Common myeloid progenitor, CD34-positive (primary cell): ENCODE measurements at regions not wholly inside any gene's neighbourhood (a gene's known extent, or its start where the extent isn't known, plus 50 kb on each side); places are given as distances from the start of the nearest gene placed in this dataset.
"Not testable (repeated sequence)": the region's sequence is repeated elsewhere in the genome, so short reads cannot be mapped to it uniquely, and the experiment has no call there.

Experiments used
- CTCF ChIA-PET: fragments of 350-600 bp; sonication (Branson Sonifier 250); formaldehyde crosslinking; loops from one replicate; lab custom pipeline; 2021; ENCODE audit warnings: antibody characterized with exemption; lab: Charles Lee
- POLR2A ChIA-PET: fragments of 350-600 bp; sonication (Branson Sonifier 250); formaldehyde crosslinking; loops from one replicate; lab custom pipeline; 2021; ENCODE audit warnings: antibody characterized with exemption; lab: Charles Lee
- DNase-seq, 3 donors: peaks; one replicate each; pipeline versions ENCODE4 v3.0.0 to v3.0.0-alpha.2; 2013
- H3K27ac ChIP-seq, 2 experiments: 1 replicate in 1 of 2; 2 replicates in 1 of 2; pipeline ENCODE4 v1.7.0; 2013; ENCODE audit warnings: inconsistent platforms in 2 of 2, low read length in 2 of 2, mild to moderate bottlenecking in 2 of 2, low read depth in 1 of 2, moderate library complexity in 1 of 2; ENCODE audit not compliant: severe bottlenecking in 2 of 2, insufficient read depth in 1 of 2, poor library complexity in 1 of 2
- H3K27me3 ChIP-seq, 5 experiments: replicated peaks in 2 of 5; 1 replicate in 3 of 5; 2 replicates in 2 of 5; pipeline versions ENCODE4 v1.6.1 to v1.7.0; 2013; ENCODE audit warnings: low read length in 4 of 5, mild to moderate bottlenecking in 2 of 5, moderate library complexity in 2 of 5, inconsistent platforms in 1 of 5; ENCODE audit not compliant: insufficient read depth in 5 of 5, control insufficient read depth in 4 of 5
- H3K36me3 ChIP-seq, 4 experiments: 1 replicate in 2 of 4; 2 replicates in 2 of 4; pipeline versions ENCODE4 v1.6.1 to v1.7.0; 2013; ENCODE audit warnings: low read length in 3 of 4, control low read depth in 1 of 4, mild to moderate bottlenecking in 1 of 4; ENCODE audit not compliant: control insufficient read depth in 4 of 4, insufficient read depth in 4 of 4
- H3K4me1 ChIP-seq, 4 experiments: 1 replicate in 3 of 4; 2 replicates in 1 of 4; pipeline versions ENCODE4 v1.6.1 to v1.7.1; 2013; ENCODE audit warnings: low read length in 3 of 4, mild to moderate bottlenecking in 3 of 4, control low read depth in 1 of 4, inconsistent platforms in 1 of 4, moderate library complexity in 1 of 4; ENCODE audit not compliant: control insufficient read depth in 4 of 4, insufficient read depth in 4 of 4; ENCODE audit errors: control extremely low read depth in 1 of 4
- H3K4me3 ChIP-seq, 7 experiments: 1 replicate in 4 of 7; 2 replicates in 3 of 7; pipeline versions ENCODE4 v1.5.1 to v1.7.0; 2013; ENCODE audit warnings: mild to moderate bottlenecking in 7 of 7, low read length in 6 of 7, moderate library complexity in 6 of 7, inconsistent platforms in 2 of 7, low read depth in 2 of 7, control low read depth in 1 of 7; ENCODE audit not compliant: insufficient read depth in 4 of 7, control insufficient read depth in 1 of 7; ENCODE audit errors: extremely low read depth in 1 of 7
- H3K9me3 ChIP-seq, 5 experiments: 1 replicate in 4 of 5; 2 replicates in 1 of 5; pipeline versions ENCODE4 v1.6.1 to v1.7.1; 2013; ENCODE audit warnings: low read length in 4 of 5, mild to moderate bottlenecking in 2 of 5, inconsistent platforms in 1 of 5, low read depth in 1 of 5, moderate library complexity in 1 of 5; ENCODE audit not compliant: control insufficient read depth in 4 of 5, insufficient read depth in 2 of 5; ENCODE audit errors: control extremely low read depth in 1 of 5
- WGBS: methylation state at CpG from one replicate; pipeline ENCODE4 v1.1.5; 2013; ENCODE audit not compliant: insufficient coverage; 5-methylcytosine and 5-hydroxymethylcytosine counted together

GRCh38 chrY:3319988-3320387 is 258.9 kb upstream of the TGIF2LY start:
- POLR2A ChIA-PET, CTCF ChIA-PET, H3K4me3 ChIP-seq, H3K9me3 ChIP-seq, H3K27me3 ChIP-seq, H3K36me3 ChIP-seq, H3K27ac ChIP-seq, DNase-seq, H3K4me1 ChIP-seq: not testable (repeated sequence)

GRCh38 chrY:3367535-3367934 is 211.3 kb upstream of the TGIF2LY start:
- POLR2A ChIA-PET, H3K27ac ChIP-seq, H3K9me3 ChIP-seq, H3K27me3 ChIP-seq, H3K4me1 ChIP-seq, DNase-seq, H3K4me3 ChIP-seq, H3K36me3 ChIP-seq, CTCF ChIA-PET: not testable (repeated sequence)

- H3K4me1 ChIP-seq, POLR2A ChIA-PET, H3K4me3 ChIP-seq, H3K27ac ChIP-seq, H3K36me3 ChIP-seq, CTCF ChIA-PET, H3K9me3 ChIP-seq, DNase-seq, H3K27me3 ChIP-seq: not testable (repeated sequence)
- no CpG with 5 or more reads among the region's 1 CpG for WGBS
These were observed 210.4 kb upstream of the TGIF2LY start for GRCh38 chrY:3368459-3368858.

- H3K4me3 ChIP-seq, DNase-seq, H3K36me3 ChIP-seq, H3K9me3 ChIP-seq, H3K4me1 ChIP-seq, CTCF ChIA-PET, POLR2A ChIA-PET, H3K27ac ChIP-seq, H3K27me3 ChIP-seq: not testable (repeated sequence)
- WGBS = no CpG with 5 or more reads among the region's 5 CpGs
These were observed 187.4 kb upstream of the TGIF2LY start for GRCh38 chrY:3391508-3391907.

GRCh38 chrY:3404241-3404640 is 174.6 kb upstream of the TGIF2LY start:
- POLR2A ChIA-PET, H3K4me1 ChIP-seq, H3K27me3 ChIP-seq, DNase-seq, H3K9me3 ChIP-seq, CTCF ChIA-PET, H3K27ac ChIP-seq, H3K36me3 ChIP-seq, H3K4me3 ChIP-seq: not testable (repeated sequence)
- WGBS = no CpG with 5 or more reads among the region's 3 CpGs

- H3K27me3 ChIP-seq, H3K4me3 ChIP-seq, H3K9me3 ChIP-seq, H3K4me1 ChIP-seq, CTCF ChIA-PET, POLR2A ChIA-PET, H3K27ac ChIP-seq, H3K36me3 ChIP-seq: not testable (repeated sequence)
- WGBS = no CpG with 5 or more reads among the region's 2 CpGs
- peak in 1 of 3 donors; percentile 1 for DNase-seq
These were observed 173.3 kb upstream of the TGIF2LY start for GRCh38 chrY:3405585-3405984.

GRCh38 chrY:3406896-3407452 is 171.9 kb upstream of the TGIF2LY start:
- H3K4me3 ChIP-seq, H3K9me3 ChIP-seq, H3K27me3 ChIP-seq, CTCF ChIA-PET, H3K4me1 ChIP-seq, H3K36me3 ChIP-seq, POLR2A ChIA-PET, DNase-seq, H3K27ac ChIP-seq: not testable (repeated sequence)
- no CpG with 5 or more reads among the region's 3 CpGs for WGBS
